CD4-positive, CD25-positive, alpha-beta regulatory T cell (primary cell): ENCODE measurements at regions not wholly inside any gene's neighbourhood (a gene's known extent, or its start where the extent isn't known, plus 50 kb on each side); places are given as distances from the start of the nearest gene placed in this dataset.

Experiments used
- ATAC-seq, 2 donors: fragments of 150-1000 bp; cut with Tn5 transposase; one replicate each; pipeline ENCODE4 v1.10.0; 2021; ENCODE audit warnings: low read depth in 2 of 2, moderate number of reproducible peaks in 2 of 2, moderate library complexity in 1 of 2
- DNase-seq, 3 donors: peaks; one replicate each; pipeline versions ENCODE4 v3.0.0 to v3.0.0-alpha.2; 2012 to 2022; ENCODE audit warnings: mixed read lengths in 1 of 3
- H3K27ac ChIP-seq: one replicate; pipeline ENCODE4 v1.7.0; 2013; ENCODE audit warnings: mild to moderate bottlenecking, low read length; ENCODE audit not compliant: insufficient read depth, poor library complexity, severe bottlenecking
- H3K27me3 ChIP-seq: one replicate; pipeline ENCODE4 v1.7.0; 2013; ENCODE audit warnings: low read length; ENCODE audit not compliant: control insufficient read depth, insufficient read depth
- H3K36me3 ChIP-seq: one replicate; pipeline ENCODE4 v1.7.0; 2013; ENCODE audit warnings: mild to moderate bottlenecking, low read length, moderate library complexity; ENCODE audit not compliant: control insufficient read depth, insufficient read depth
- H3K4me1 ChIP-seq: 2 replicates; pipeline ENCODE4 v1.7.0; 2013; ENCODE audit warnings: mild to moderate bottlenecking, low read length; ENCODE audit not compliant: insufficient read depth, control insufficient read depth, poor library complexity, severe bottlenecking
- H3K4me3 ChIP-seq: one replicate; pipeline ENCODE4 v1.7.0; 2013; ENCODE audit warnings: low read depth, mild to moderate bottlenecking, low read length, moderate library complexity
- H3K9me3 ChIP-seq, 2 experiments: 1 replicate in 1 of 2; 2 replicates in 1 of 2; pipeline ENCODE4 v1.7.0; 2013; ENCODE audit warnings: low read length in 2 of 2, mild to moderate bottlenecking in 1 of 2, moderate library complexity in 1 of 2; ENCODE audit not compliant: control insufficient read depth in 2 of 2
- H3K27ac Mint-ChIP-seq, 3 donors: one replicate each; pipeline ENCODE4 v1.8.0; 2020 to 2022; ENCODE audit warnings: mild to moderate bottlenecking in 3 of 3, mixed read lengths in 3 of 3, moderate library complexity in 2 of 3
- H3K27me3 Mint-ChIP-seq: one replicate; pipeline ENCODE4 v1.8.0; 2022; ENCODE audit warnings: mild to moderate bottlenecking, mixed read lengths
- H3K36me3 Mint-ChIP-seq: one replicate; pipeline ENCODE4 v1.8.0; 2020; ENCODE audit warnings: mixed read lengths
- H3K4me1 Mint-ChIP-seq, 4 donors: one replicate each; pipeline ENCODE4 v1.8.0; 2020 to 2022; ENCODE audit warnings: mixed read lengths in 4 of 4, mild to moderate bottlenecking in 1 of 4
- H3K4me3 Mint-ChIP-seq, 4 donors: one replicate each; pipeline ENCODE4 v1.8.0; 2020 to 2022; ENCODE audit warnings: mild to moderate bottlenecking in 4 of 4, mixed read lengths in 4 of 4, moderate library complexity in 3 of 4
- H3K9me3 Mint-ChIP-seq, 7 donors: one replicate each; pipeline ENCODE4 v1.8.0; 2020 to 2022; ENCODE audit warnings: mixed read lengths in 7 of 7, mild to moderate bottlenecking in 3 of 7, moderate library complexity in 2 of 7

GRCh38 chr9:73847536-73847935, 649.6 kb upstream of the RORB start:
- Histone ChIP-seq H3K36me3 (no peaks in the 10 kb centered on the region), H3K4me1 (no peaks in the 10 kb centered on the region), H3K27me3 (no peaks in the 10 kb centered on the region), H3K27ac (no peak overlapping the region), H3K4me3 (no peak overlapping the region), H3K9me3 (no peaks in the 10 kb centered on the region)
- H3K36me3 Mint-ChIP-seq: no peaks in the 10 kb centered on the region
- DNase-seq: no peak
- H3K9me3 Mint-ChIP-seq: peaks cover 0 to 11% (median 4%) of the 10 kb centered on the region in 7 donors
- H3K4me3 Mint-ChIP-seq: no peak overlapping the region
- no peaks in the 10 kb centered on the region for H3K27me3 Mint-ChIP-seq
- no peak for ATAC-seq
- no peak overlapping the region for H3K27ac Mint-ChIP-seq
- no peaks in the 10 kb centered on the region for H3K4me1 Mint-ChIP-seq

- Mint-ChIP-seq H3K27ac (no peak overlapping the region), H3K36me3 (no peaks in the 10 kb centered on the region), H3K9me3 (peaks cover 0 to 4% (median 2%) of the 10 kb centered on the region in 7 donors), H3K4me3 (no peak overlapping the region), H3K27me3 (no peaks in the 10 kb centered on the region), H3K4me1 (no peaks in the 10 kb centered on the region)
- Histone ChIP-seq H3K4me1 (no peaks in the 10 kb centered on the region), H3K36me3 (no peaks in the 10 kb centered on the region), H3K9me3 (no peaks in the 10 kb centered on the region), H3K27ac (no peak overlapping the region), H3K4me3 (no peak overlapping the region), H3K27me3 (no peaks in the 10 kb centered on the region)
- DNase-seq (no peak), ATAC-seq (no peak)
Observed at GRCh38 chr9:73853549-73853948, 643.6 kb upstream of the RORB start.

GRCh38 chr9:73855206-73855605, 641.9 kb upstream of the RORB start:
- Mint-ChIP-seq H3K27ac (no peak overlapping the region), H3K36me3 (no peaks in the 10 kb centered on the region), H3K4me1 (no peaks in the 10 kb centered on the region), H3K4me3 (no peak overlapping the region), H3K9me3 (peaks cover 0 to 8% (median 3%) of the 10 kb centered on the region in 7 donors), H3K27me3 (no peaks in the 10 kb centered on the region)
- DNase-seq: no peak
- no peaks in the 10 kb centered on the region for H3K4me1 ChIP-seq
- no peak overlapping the region for H3K4me3 ChIP-seq
- H3K9me3 ChIP-seq: no peaks in the 10 kb centered on the region
- no peak overlapping the region for H3K27ac ChIP-seq
- H3K27me3 ChIP-seq: no peaks in the 10 kb centered on the region
- no peak for ATAC-seq
- no peaks in the 10 kb centered on the region for H3K36me3 ChIP-seq

- no peaks in the 10 kb centered on the region for H3K4me1 Mint-ChIP-seq
- no peak overlapping the region for H3K4me3 ChIP-seq
- no peaks in the 10 kb centered on the region for H3K27me3 ChIP-seq
- ATAC-seq (no peak), DNase-seq (no peak)
- H3K36me3 Mint-ChIP-seq: no peaks in the 10 kb centered on the region
- H3K27ac ChIP-seq: no peak overlapping the region
- H3K9me3 ChIP-seq: peaks cover 0 to 5% of the 10 kb centered on the region in 2 experiments
- H3K36me3 ChIP-seq: no peaks in the 10 kb centered on the region
- no peaks in the 10 kb centered on the region for H3K4me1 ChIP-seq
- H3K9me3 Mint-ChIP-seq: peaks cover 0 to 15% (median 5%) of the 10 kb centered on the region in 7 donors
- H3K27me3 Mint-ChIP-seq: no peaks in the 10 kb centered on the region
- no peak overlapping the region for H3K4me3 Mint-ChIP-seq
- H3K27ac Mint-ChIP-seq: no peak overlapping the region
Observed at GRCh38 chr9:73863924-73864323, 633.2 kb upstream of the RORB start.

GRCh38 chr9:73866451-73866850, 630.7 kb upstream of the RORB start:
- Histone ChIP-seq H3K27ac (no peak overlapping the region), H3K9me3 (peaks cover 0 to under 1% of the 10 kb centered on the region in 2 experiments), H3K4me1 (no peaks in the 10 kb centered on the region), H3K27me3 (no peaks in the 10 kb centered on the region), H3K4me3 (no peak overlapping the region), H3K36me3 (no peaks in the 10 kb centered on the region)
- H3K27me3 Mint-ChIP-seq: no peaks in the 10 kb centered on the region
- no peak for DNase-seq
- H3K4me3 Mint-ChIP-seq: no peak overlapping the region
- H3K27ac Mint-ChIP-seq: no peak overlapping the region
- H3K9me3 Mint-ChIP-seq: peaks cover 0 to 11% (median 2%) of the 10 kb centered on the region in 7 donors
- H3K36me3 Mint-ChIP-seq: no peaks in the 10 kb centered on the region
- ATAC-seq: no peak
- no peaks in the 10 kb centered on the region for H3K4me1 Mint-ChIP-seq

GRCh38 chr9:73869264-73869663, 627.9 kb upstream of the RORB start:
- Mint-ChIP-seq H3K4me1 (no peaks in the 10 kb centered on the region), H3K4me3 (no peak overlapping the region), H3K27me3 (no peaks in the 10 kb centered on the region), H3K36me3 (no peaks in the 10 kb centered on the region), H3K27ac (no peak overlapping the region), H3K9me3 (peaks cover 0 to 12% (median 0%) of the 10 kb centered on the region in 7 donors)
- Histone ChIP-seq H3K27ac (no peak overlapping the region), H3K9me3 (no peaks in the 10 kb centered on the region), H3K4me3 (no peak overlapping the region), H3K36me3 (no peaks in the 10 kb centered on the region), H3K27me3 (no peaks in the 10 kb centered on the region), H3K4me1 (no peaks in the 10 kb centered on the region)
- ATAC-seq: peak; percentile 44 to 61
- peak in 1 of 3 donors; percentile 10 for DNase-seq

- ATAC-seq: no peak
Observed at GRCh38 chr9:73871636-73872035, 625.5 kb upstream of the RORB start.

GRCh38 chr9:73872701-73873100, 624.4 kb upstream of the RORB start:
- Mint-ChIP-seq H3K27ac (no peak overlapping the region), H3K36me3 (no peaks in the 10 kb centered on the region), H3K9me3 (peaks cover 0 to 6% (median 3%) of the 10 kb centered on the region in 7 donors), H3K4me3 (no peak overlapping the region), H3K4me1 (no peaks in the 10 kb centered on the region), H3K27me3 (no peaks in the 10 kb centered on the region)
- no peaks in the 10 kb centered on the region for H3K9me3 ChIP-seq
- H3K4me1 ChIP-seq: no peaks in the 10 kb centered on the region
- H3K27me3 ChIP-seq: no peaks in the 10 kb centered on the region
- DNase-seq (no peak), ATAC-seq (no peak)
- no peak overlapping the region for H3K27ac ChIP-seq
- H3K4me3 ChIP-seq: no peak overlapping the region
- no peaks in the 10 kb centered on the region for H3K36me3 ChIP-seq

More at GRCh38 chr9:73871636-73872035, 625.5 kb upstream of the RORB start:
- Mint-ChIP-seq H3K36me3 (no peaks in the 10 kb centered on the region), H3K27ac (no peak overlapping the region), H3K4me1 (no peaks in the 10 kb centered on the region), H3K4me3 (no peak overlapping the region), H3K9me3 (peaks cover 0 to 10% (median 0%) of the 10 kb centered on the region in 7 donors), H3K27me3 (no peaks in the 10 kb centered on the region)
- H3K4me1 ChIP-seq: no peaks in the 10 kb centered on the region
- no peaks in the 10 kb centered on the region for H3K36me3 ChIP-seq
- no peaks in the 10 kb centered on the region for H3K27me3 ChIP-seq
- no peak overlapping the region for H3K27ac ChIP-seq
- no peak for DNase-seq
- H3K4me3 ChIP-seq: no peak overlapping the region
- H3K9me3 ChIP-seq: no peaks in the 10 kb centered on the region
